Testis (tissue), 2 donors: ENCODE measurements at regions not wholly inside any gene's neighbourhood (a gene's known extent, or its start where the extent isn't known, plus 50 kb on each side); places are given as distances from the start of the nearest gene placed in this dataset.

Experiments
- DNase-seq: peaks from one replicate; pipeline ENCODE4 v3.0.0-alpha.2; 2019
- H3K27ac ChIP-seq, 2 donors: fragments of 200-600 bp; sonication (generic); one replicate each; pipeline ENCODE4 v1.5.1; 2019
- H3K27me3 ChIP-seq: fragments of 200-600 bp; sonication (generic); one replicate; pipeline ENCODE4 v1.5.1; 2019
- H3K36me3 ChIP-seq: fragments of 200-600 bp; sonication (generic); one replicate; pipeline ENCODE4 v1.5.1; 2017; ENCODE audit warnings: low read depth; ENCODE audit errors: missing control alignments
- H3K4me1 ChIP-seq: fragments of 200-600 bp; sonication (generic); one replicate; pipeline ENCODE4 v1.5.1; 2019
- H3K4me3 ChIP-seq, 2 donors: fragments of 200-600 bp; sonication (generic); one replicate each; pipeline ENCODE4 v1.5.1; 2017 to 2019
- H3K9me3 ChIP-seq: fragments of 200-600 bp; sonication (generic); one replicate; pipeline ENCODE4 v1.5.1; 2017
- CTCF ChIP-seq, 3 experiments: fragments of 450-650 bp in 2 of 3; fragments of 200-600 bp in 1 of 3; sonication (generic) in 1 of 3; IDR thresholded peaks; one replicate each; pipeline ENCODE4 v1.5.1; 2016 to 2019; ENCODE audit warnings: antibody characterized with exemption in 3 of 3, mild to moderate bottlenecking in 2 of 3, moderate library complexity in 1 of 3
- POLR2A ChIP-seq: fragments of 450-650 bp; IDR thresholded peaks from one replicate; pipeline ENCODE4 v1.6.1; 2017; ENCODE audit warnings: antibody characterized with exemption, mild to moderate bottlenecking, moderate library complexity
- WGBS, 2 donors: methylation state at CpG; one replicate each; pipeline ENCODE4 v1.1.5; 2018; 5-methylcytosine and 5-hydroxymethylcytosine counted together
- intact Hi-C: fragments of 100-400 bp; cut with DNase I; formaldehyde crosslinking; loops from one replicate; pipeline ENCODE4 v1.15.1; 2023; ENCODE audit warnings: low total_unique reads

DNA sequence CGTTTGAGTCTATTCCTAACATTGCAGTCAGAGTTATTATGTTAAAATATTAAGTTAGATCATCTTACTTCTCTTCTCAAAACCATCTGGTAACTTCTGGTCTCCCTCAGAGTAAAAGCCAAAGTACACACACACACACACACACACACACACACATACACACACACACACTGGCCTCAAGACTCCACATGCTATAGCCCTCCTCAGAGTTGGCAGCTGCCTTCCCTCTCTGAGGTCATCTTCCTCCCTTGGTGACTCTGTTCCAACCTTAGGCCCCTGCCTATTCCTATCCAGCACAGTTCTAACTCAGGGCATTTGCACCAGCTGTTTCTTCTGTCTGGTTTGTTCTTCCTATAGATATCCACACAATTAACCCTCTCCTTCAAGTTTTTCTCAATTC is 272.0 kb upstream of the SESN3 start:
- no peak overlapping the region for H3K27ac ChIP-seq
- DNase-seq = no peak

DNA sequence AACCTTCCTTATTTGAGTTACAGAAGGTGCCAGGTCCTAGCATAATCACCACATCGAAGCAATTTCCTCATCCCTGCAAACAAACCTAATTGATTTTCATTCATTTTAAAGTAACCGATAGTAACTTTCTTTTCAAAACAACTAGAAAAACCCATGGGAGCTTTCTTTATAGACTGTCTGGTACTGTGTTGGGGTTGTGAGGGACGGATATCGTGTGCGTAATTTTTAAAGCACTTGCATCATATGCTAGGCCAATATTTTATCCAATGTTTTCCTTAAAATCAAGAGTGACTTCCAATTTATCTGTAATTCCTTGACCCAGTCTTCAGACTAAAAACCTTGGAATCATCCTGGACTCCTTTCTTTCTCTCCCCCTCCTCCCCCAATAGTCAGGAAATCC is 271.5 kb upstream of the SESN3 start:
- WGBS, 2 donors = 81% methylated on average over 5 of the region's 5 CpGs
- H3K4me1 ChIP-seq = no peaks in the 10 kb centered on the region
- H3K4me3 ChIP-seq = no peak overlapping the region
- H3K27me3 ChIP-seq = no peaks in the 10 kb centered on the region
- intact Hi-C loops = no loop called here
- H3K9me3 ChIP-seq = no peaks in the 10 kb centered on the region
- H3K27ac ChIP-seq = no peak overlapping the region
- no peaks in the 10 kb centered on the region for H3K36me3 ChIP-seq
- TF ChIP-seq POLR2A = no peak
- no peak for TF ChIP-seq CTCF (IDR thresholded peaks at IDR 0.05)
- DNase-seq = no peak

More for the DNA sequence above, 272.0 kb upstream of the SESN3 start:
- Histone ChIP-seq H3K9me3 (no peaks in the 10 kb centered on the region), H3K4me3 (no peak overlapping the region), H3K27me3 (no peaks in the 10 kb centered on the region), H3K4me1 (no peaks in the 10 kb centered on the region), H3K36me3 (no peaks in the 10 kb centered on the region)
- 68 to 70% methylated on average over 1 of the region's 1 CpG for WGBS, 2 donors
- TF ChIP-seq CTCF (IDR thresholded peaks at IDR 0.05) (no peak), POLR2A (no peak)
- intact Hi-C loops = no loop called here

DNA sequence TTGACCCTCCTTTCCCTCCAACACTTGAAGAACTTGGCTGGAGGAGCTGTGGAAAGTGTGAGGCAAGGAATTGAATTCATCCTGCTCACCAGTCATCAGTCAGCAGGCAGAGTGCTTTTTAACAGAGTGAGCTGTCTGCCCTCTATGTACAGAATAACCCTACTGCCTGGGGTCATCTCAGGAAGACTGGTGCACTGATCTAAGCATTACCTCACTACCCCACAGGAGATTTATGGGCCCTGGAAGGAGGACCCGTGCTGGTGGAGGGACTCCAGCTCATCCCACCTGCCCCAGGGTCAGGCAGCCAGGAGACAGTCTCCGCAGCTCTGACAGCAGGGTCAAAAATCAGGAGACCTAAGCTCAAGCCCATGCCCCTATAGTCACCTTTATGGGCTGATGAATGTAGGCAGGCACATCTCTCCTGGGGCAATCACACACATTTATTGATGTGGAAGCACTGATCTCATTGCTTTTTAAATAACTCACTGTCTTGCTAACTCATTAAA is 270.8 kb upstream of the SESN3 start:
- Histone ChIP-seq H3K27ac (no peak overlapping the region), H3K9me3 (no peaks in the 10 kb centered on the region), H3K27me3 (no peaks in the 10 kb centered on the region), H3K4me3 (no peak overlapping the region), H3K36me3 (no peaks in the 10 kb centered on the region), H3K4me1 (no peaks in the 10 kb centered on the region)
- intact Hi-C loops = no loop called here
- DNase-seq = no peak
- 52 to 65% methylated on average over 2 of the region's 2 CpGs for WGBS, 2 donors
- TF ChIP-seq POLR2A (no peak), CTCF (IDR thresholded peaks at IDR 0.05) (no peak)

- intact Hi-C loops = no loop called here
- H3K4me3 ChIP-seq = no peak overlapping the region
- no peaks in the 10 kb centered on the region for H3K27me3 ChIP-seq
- no peak overlapping the region for H3K27ac ChIP-seq
- no peaks in the 10 kb centered on the region for H3K36me3 ChIP-seq
- no peak for DNase-seq
- peaks cover 5% of the 10 kb centered on the region for H3K4me1 ChIP-seq
- TF ChIP-seq CTCF (IDR thresholded peaks at IDR 0.05) (no peak), POLR2A (no peak)
- 70 to 92% methylated on average over 1 of the region's 1 CpG for WGBS, 2 donors
- H3K9me3 ChIP-seq = no peaks in the 10 kb centered on the region
Measured at GRCh38 chr11:95500466-95500865, 269.5 kb upstream of the SESN3 start.

DNA sequence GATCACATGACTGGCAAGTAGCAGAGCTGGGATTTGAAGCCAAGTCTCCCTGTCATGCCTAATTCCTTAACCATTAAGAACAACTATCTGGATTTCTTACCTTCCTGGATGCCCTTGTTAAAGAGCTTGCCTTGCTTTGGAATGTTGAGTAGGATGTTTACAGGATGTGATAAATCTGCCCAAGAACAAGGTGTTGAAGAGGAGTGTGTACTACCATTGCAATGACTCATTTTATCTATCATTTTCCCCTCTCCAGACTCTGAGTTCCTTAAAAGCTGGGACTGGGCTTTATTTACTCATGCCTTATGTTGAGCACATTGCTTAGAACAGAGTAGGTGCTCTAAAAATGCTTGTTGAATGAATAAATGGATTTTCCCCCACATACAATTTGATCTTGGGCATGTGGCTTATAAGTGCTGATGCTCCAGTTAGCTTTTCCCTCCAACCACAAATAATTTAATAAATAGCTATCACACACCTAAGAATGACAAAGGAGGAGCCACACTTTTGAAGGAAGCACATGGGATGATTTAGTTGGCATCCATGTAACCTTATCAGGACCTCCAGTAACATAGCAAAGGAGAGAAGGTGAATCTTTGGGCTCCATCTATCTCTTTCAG is 268.6 kb upstream of the SESN3 start:
- peaks cover 5% of the 10 kb centered on the region for H3K4me1 ChIP-seq
- intact Hi-C loops = no loop called here
- no peaks in the 10 kb centered on the region for H3K27me3 ChIP-seq
- no peak for DNase-seq
- no peaks in the 10 kb centered on the region for H3K36me3 ChIP-seq
- TF ChIP-seq POLR2A = no peak
- no peak for TF ChIP-seq CTCF (IDR thresholded peaks at IDR 0.05)
- no peak overlapping the region for H3K4me3 ChIP-seq
- H3K9me3 ChIP-seq = no peaks in the 10 kb centered on the region
- H3K27ac ChIP-seq = no peak overlapping the region
